Panc1 (cell line): ENCODE measurements at regions not wholly inside any gene's neighbourhood (a gene's known extent, or its start where the extent isn't known, plus 50 kb on each side); places are given as distances from the start of the nearest gene placed in this dataset.

ENCODE experiments used
- ATAC-seq: fragments of 200-7000 bp; cut with Tn5 transposase; 2 replicates; pipeline ENCODE4 v1.9.1; 2020; ENCODE audit warnings: mild to moderate bottlenecking, moderate library complexity
- BruUV-seq: library from RNA; stranded (reverse); fragments of 400-500 nt; replicated peaks from 2 replicates; lab custom pipeline; 2021; lab: Mats Ljungman, UMichigan
- CTCF ChIA-PET: fragments of 300-600 bp; sonication (Branson Sonifier 250); formaldehyde crosslinking; loops from one replicate; lab custom pipeline; 2022; ENCODE audit warnings: antibody characterized with exemption; lab: Charles Lee
- POLR2A ChIA-PET: fragments of 300-600 bp; sonication (Branson Sonifier 250); formaldehyde crosslinking; loops from one replicate; lab custom pipeline; 2022; ENCODE audit warnings: antibody characterized with exemption; lab: Charles Lee
- DNase-seq: peaks from one replicate; pipeline ENCODE4 v3.0.0-alpha.2; 2010; ENCODE audit warnings: low read depth, low spot score
- H3K27ac ChIP-seq: 2 replicates; pipeline ENCODE4 v1.5.1; 2011; ENCODE audit warnings: mild to moderate bottlenecking, low read length, inconsistent platforms
- H3K27me3 ChIP-seq: fragments of 200-500 bp; sonication (Bioruptor generic); 2 replicates; pipeline ENCODE4 v1.6.0; 2014; ENCODE audit warnings: low read length, inconsistent platforms; ENCODE audit not compliant: control insufficient read depth, insufficient read depth
- H3K36me3 ChIP-seq: fragments of 200-500 bp; sonication (Bioruptor generic); 2 replicates; pipeline ENCODE4 v1.5.1; 2014; ENCODE audit warnings: inconsistent platforms, mild to moderate bottlenecking, low read length, moderate library complexity; ENCODE audit not compliant: control insufficient read depth, insufficient read depth
- H3K4me1 ChIP-seq: 2 replicates; pipeline ENCODE4 v1.5.1; 2011; ENCODE audit warnings: inconsistent platforms, mild to moderate bottlenecking, low read length, moderate library complexity; ENCODE audit not compliant: control insufficient read depth, insufficient read depth
- H3K4me3 ChIP-seq, 2 experiments: 2 replicates each; pipeline ENCODE4 v1.5.1; 2011 to 2012; ENCODE audit warnings: low read depth in 2 of 2, low read length in 2 of 2, mild to moderate bottlenecking in 2 of 2, inconsistent platforms in 1 of 2, moderate library complexity in 1 of 2
- H3K9me3 ChIP-seq: fragments of 200-500 bp; sonication (Bioruptor generic); 2 replicates; pipeline ENCODE4 v1.5.1; 2014; ENCODE audit warnings: low read depth, mild to moderate bottlenecking, inconsistent platforms, low read length, moderate library complexity; ENCODE audit not compliant: control insufficient read depth, insufficient read depth
- POLR2AphosphoS5 ChIP-seq: IDR thresholded peaks from 2 replicates; pipeline ENCODE4 v1.6.1; 2012; ENCODE audit warnings: mild to moderate bottlenecking, low read depth, low read length, moderate library complexity
- SIN3A ChIP-seq: IDR thresholded peaks from 2 replicates; pipeline ENCODE4 v1.6.1; 2012; ENCODE audit warnings: low read depth, mild to moderate bottlenecking, low read length, moderate library complexity, borderline replicate concordance; ENCODE audit not compliant: insufficient read depth
- TCF7L2 ChIP-seq: IDR thresholded peaks from 2 replicates; pipeline ENCODE4 v1.6.1; 2011; ENCODE audit warnings: mild to moderate bottlenecking, low read depth, low read length, inconsistent platforms
- in situ Hi-C: cut with HindIII; loops from 2 replicates; pipeline ENCODE4 v1.10.0; 2016; ENCODE audit warnings: low sequenced_read_pairs, low pct_unique_long_range_greater_than_20kb
- intact Hi-C: fragments of 100-400 bp; cut with micrococcal nuclease; formaldehyde crosslinking; loops from one replicate; pipeline ENCODE4 v1.10.0; 2022; ENCODE audit not compliant: unreplicated experiment
- TF ChIP-seq, protein P1 (sequence below), 2 experiments: IDR thresholded peaks; 2 replicates each; pipeline ENCODE4 v1.6.1; 2011 to 2012; ENCODE audit warnings: low read depth in 2 of 2, control low read depth in 1 of 2, low read length in 1 of 2, mild to moderate bottlenecking in 1 of 2, moderate library complexity in 1 of 2; ENCODE audit not compliant: insufficient read depth in 1 of 2
- TF ChIP-seq, protein P2 (sequence below): fragments of 450-650 bp; IDR thresholded peaks from 2 replicates; pipeline ENCODE4 v1.5.1; 2017; ENCODE audit warnings: mild to moderate bottlenecking

DNA sequence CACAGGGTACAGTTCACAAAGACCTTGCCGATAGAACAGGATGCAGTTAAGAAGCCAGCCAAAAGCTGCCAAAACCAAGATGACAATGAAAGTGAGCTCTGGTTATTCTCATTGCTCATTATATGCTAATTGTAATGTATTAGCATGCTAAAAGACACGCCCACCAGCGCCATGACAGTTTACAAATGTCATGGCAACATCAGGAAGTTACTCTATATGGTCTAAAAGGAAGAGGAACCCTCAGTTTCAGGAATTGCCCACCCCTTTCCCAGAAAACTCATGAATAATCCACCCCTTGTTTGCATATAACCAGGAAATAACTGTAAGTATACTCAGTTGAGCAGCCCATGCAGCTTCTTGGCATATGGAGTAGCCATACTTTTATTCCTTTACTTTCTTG lies 748.7 kb downstream of the QKI start:
- Histone ChIP-seq H3K36me3 (no peaks in the 10 kb centered on the region), H3K4me3 (no peak overlapping the region), H3K27me3 (no peaks in the 10 kb centered on the region), H3K4me1 (no peaks in the 10 kb centered on the region), H3K9me3 (no peaks in the 10 kb centered on the region), H3K27ac (no peak overlapping the region)
- intact Hi-C loops (no loop called here), in situ Hi-C loops (no loop called here)
- no peak for TF ChIP-seq SIN3A
- TF ChIP-seq, protein P1, sequence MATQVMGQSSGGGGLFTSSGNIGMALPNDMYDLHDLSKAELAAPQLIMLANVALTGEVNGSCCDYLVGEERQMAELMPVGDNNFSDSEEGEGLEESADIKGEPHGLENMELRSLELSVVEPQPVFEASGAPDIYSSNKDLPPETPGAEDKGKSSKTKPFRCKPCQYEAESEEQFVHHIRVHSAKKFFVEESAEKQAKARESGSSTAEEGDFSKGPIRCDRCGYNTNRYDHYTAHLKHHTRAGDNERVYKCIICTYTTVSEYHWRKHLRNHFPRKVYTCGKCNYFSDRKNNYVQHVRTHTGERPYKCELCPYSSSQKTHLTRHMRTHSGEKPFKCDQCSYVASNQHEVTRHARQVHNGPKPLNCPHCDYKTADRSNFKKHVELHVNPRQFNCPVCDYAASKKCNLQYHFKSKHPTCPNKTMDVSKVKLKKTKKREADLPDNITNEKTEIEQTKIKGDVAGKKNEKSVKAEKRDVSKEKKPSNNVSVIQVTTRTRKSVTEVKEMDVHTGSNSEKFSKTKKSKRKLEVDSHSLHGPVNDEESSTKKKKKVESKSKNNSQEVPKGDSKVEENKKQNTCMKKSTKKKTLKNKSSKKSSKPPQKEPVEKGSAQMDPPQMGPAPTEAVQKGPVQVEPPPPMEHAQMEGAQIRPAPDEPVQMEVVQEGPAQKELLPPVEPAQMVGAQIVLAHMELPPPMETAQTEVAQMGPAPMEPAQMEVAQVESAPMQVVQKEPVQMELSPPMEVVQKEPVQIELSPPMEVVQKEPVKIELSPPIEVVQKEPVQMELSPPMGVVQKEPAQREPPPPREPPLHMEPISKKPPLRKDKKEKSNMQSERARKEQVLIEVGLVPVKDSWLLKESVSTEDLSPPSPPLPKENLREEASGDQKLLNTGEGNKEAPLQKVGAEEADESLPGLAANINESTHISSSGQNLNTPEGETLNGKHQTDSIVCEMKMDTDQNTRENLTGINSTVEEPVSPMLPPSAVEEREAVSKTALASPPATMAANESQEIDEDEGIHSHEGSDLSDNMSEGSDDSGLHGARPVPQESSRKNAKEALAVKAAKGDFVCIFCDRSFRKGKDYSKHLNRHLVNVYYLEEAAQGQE (IDR thresholded peaks at IDR 0.05; ENCODE audit: insufficient read depth in 1 of 2, low read depth in 2 of 2, low read length in 1 of 2) = no peak
- TF ChIP-seq TCF7L2 = no peak
- TF ChIP-seq POLR2AphosphoS5 = no peak
- POLR2A ChIA-PET = no interaction called here
- CTCF ChIA-PET = no interaction called here
- BruUV-seq = no TSS peak
- ATAC-seq (no peak), DNase-seq (no peak)

DNA sequence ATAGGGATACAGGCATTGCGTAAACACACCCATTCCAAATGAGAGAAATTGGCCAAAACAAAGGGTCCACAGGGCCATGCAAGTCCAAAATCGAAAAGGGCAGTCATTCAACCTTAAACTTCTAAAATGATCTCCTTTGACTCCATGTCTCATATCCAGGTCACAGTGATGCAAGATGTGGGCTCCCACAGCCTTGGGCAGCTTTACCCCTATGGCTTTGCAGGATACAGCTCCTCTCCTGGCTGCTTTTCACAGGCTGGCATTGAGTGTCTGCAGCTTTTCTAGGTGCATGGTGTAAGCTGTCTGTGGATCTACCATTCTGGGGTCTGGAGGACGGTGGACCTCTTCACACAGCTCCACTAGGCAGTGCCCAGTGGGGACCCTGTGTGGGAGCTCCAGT lies 744.5 kb downstream of the QKI start:
- Histone ChIP-seq H3K27me3 (no peaks in the 10 kb centered on the region), H3K9me3 (no peaks in the 10 kb centered on the region), H3K36me3 (no peaks in the 10 kb centered on the region), H3K4me1 (no peaks in the 10 kb centered on the region), H3K27ac (no peak overlapping the region), H3K4me3 (no peak overlapping the region)
- in situ Hi-C loops = no loop called here
- POLR2A ChIA-PET = no interaction called here
- CTCF ChIA-PET = no interaction called here
- intact Hi-C loops = no loop called here
- BruUV-seq = no TSS peak
- DNase-seq (no peak), ATAC-seq (no peak)
- TF ChIP-seq, protein P1 (IDR thresholded peaks at IDR 0.05; ENCODE audit: insufficient read depth in 1 of 2, low read depth in 2 of 2, low read length in 1 of 2) = no peak
- TF ChIP-seq TCF7L2 (no peak), SIN3A (no peak), POLR2AphosphoS5 (no peak)
- TF ChIP-seq, protein P2, sequence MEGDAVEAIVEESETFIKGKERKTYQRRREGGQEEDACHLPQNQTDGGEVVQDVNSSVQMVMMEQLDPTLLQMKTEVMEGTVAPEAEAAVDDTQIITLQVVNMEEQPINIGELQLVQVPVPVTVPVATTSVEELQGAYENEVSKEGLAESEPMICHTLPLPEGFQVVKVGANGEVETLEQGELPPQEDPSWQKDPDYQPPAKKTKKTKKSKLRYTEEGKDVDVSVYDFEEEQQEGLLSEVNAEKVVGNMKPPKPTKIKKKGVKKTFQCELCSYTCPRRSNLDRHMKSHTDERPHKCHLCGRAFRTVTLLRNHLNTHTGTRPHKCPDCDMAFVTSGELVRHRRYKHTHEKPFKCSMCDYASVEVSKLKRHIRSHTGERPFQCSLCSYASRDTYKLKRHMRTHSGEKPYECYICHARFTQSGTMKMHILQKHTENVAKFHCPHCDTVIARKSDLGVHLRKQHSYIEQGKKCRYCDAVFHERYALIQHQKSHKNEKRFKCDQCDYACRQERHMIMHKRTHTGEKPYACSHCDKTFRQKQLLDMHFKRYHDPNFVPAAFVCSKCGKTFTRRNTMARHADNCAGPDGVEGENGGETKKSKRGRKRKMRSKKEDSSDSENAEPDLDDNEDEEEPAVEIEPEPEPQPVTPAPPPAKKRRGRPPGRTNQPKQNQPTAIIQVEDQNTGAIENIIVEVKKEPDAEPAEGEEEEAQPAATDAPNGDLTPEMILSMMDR = no peak
